Inflammatory macrophage treated with lipopolysaccharide for 4 hours (primary cell): ENCODE measurements at regions not wholly inside any gene's neighbourhood (a gene's known extent, or its start where the extent isn't known, plus 50 kb on each side); places are given as distances from the start of the nearest gene placed in this dataset.
"Not testable (repeated sequence)": the region's sequence is repeated elsewhere in the genome, so short reads cannot be mapped to it uniquely, and the experiment has no call there.

Source experiments
- DNase-seq: peaks from one replicate; pipeline ENCODE4 v3.0.0-alpha.2; 2020

DNA sequence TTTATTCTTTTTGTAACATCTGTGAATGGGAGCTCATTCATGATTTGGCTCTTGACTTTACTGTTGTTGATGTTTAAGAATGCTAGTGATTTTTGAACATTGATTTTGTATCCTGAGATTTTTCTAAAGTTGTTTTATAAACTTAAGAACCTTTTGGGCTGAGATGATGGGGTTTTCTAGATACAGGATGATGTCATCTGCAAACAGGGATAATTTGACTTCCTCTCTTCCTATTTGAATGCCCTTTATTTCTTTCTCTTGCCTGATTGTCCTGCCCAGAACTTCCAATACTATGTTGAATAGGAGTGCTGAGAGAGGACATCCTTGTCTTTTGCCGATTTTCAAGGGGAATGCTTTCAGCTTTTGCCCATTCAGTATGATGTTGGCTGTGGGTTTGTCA lies 445.1 kb upstream of the CFAP20DC start:
- not testable (repeated sequence) for DNase-seq

DNA sequence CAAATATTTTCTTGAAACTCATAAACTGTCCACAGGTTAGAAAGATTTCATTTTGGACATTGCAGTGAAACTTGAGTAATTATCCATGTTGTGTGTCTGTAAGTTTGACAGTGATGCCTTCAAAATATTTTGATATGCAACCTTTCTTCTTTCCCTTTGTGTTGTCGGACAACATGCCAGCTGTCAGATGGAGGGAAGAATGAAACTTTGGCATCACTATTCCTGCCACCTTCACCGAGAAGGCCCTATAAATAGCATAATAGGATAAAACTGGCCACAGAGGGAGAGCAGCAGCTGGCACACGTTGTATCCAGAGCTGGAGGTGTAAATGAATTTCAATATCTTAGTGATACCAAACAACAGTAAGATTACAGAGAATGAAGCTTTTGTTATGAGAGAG lies 436.7 kb upstream of the CFAP20DC start:
- no peak for DNase-seq

DNA sequence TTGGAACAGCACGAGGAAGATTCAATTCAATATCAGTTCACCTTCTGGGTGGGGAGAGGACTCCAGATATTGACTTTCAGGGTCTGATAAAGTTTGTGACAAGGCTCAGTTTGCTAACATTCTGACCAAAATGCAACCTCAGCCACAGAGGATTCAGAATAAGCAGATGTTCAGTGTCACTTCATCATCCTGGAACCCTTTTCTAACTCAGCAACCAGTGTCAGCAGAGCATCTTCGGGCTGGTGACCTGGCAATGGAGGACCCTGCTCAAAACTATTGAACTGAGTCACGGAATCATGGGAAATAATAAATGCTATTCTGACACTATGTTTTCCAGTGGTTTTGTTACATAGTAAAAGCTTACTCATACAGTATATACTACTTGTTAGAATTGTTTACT lies 433.4 kb upstream of the CFAP20DC start:
- no peak for DNase-seq

DNA sequence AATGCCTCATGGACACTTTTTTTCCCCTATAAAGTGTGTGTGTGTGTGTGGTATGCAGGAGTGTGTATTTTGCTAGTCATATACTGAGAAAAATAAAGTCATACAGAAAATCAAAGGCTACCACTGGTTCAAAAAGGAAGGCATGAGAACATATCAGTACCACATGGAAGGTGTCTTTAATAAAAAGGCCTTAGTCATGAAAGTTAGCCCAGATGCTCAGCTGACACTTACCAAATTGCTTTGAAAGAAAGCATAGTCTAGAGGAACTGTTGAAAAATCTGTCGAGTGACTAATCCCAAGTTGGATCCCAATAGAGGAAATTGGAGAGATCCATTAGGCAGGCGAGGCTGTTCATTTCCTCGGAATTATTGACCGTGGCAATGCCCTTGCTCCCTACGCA lies 432.9 kb upstream of the CFAP20DC start:
- DNase-seq: peak; percentile 33

DNA sequence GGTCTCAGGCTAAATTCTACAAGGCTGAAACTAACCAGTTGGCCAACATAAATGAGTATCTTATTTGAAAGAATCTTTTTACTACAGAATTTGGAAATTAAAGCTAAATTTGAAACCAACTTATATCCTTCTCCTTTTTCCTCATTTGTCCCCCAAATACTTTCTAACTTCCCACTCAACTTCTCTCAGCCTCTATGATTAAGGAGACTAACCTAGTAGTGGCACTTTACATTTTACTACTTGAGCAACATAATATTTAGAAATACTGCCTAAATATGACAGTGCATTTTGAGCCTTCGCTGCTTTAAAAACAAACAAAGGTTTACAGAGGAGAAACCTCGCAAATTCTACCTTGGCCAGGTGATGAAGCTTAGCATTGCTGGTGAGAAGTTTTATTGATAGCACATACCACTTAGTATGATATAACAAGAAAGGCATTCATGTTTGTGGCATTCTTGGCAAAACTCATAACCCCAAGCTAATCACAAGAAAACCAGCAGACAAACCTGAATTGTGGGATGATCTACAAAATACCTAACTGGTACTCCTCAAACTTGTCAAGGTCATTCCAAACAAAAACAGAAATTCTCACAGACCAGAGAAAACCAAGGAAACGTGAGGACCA lies 432.1 kb upstream of the CFAP20DC start:
- DNase-seq: peak; percentile 70

DNA sequence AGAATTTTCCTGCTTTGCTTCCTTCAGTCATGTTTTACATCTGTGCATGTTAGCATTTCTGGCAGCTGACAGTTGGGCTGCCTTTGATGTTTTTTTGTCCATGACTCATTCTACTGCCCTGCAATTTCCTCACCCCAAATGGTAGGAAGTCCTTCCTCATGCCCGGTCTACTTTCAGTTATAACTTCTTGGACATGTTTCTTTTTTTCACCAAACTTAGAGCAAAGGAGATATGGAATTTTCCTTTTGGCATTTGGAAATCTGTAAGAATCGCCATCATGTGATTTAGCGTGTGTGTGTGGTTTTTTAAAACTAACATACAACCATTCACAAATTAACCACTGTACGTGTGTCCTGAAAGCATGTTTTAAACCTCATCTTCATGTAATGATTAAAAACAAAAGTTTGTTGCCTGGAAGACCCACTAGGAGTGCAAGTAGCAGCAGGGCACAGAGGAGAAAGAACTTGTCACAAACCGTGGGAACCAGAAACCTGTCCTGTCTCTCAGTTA lies 430.7 kb upstream of the CFAP20DC start:
- DNase-seq: peak; percentile 77

DNA sequence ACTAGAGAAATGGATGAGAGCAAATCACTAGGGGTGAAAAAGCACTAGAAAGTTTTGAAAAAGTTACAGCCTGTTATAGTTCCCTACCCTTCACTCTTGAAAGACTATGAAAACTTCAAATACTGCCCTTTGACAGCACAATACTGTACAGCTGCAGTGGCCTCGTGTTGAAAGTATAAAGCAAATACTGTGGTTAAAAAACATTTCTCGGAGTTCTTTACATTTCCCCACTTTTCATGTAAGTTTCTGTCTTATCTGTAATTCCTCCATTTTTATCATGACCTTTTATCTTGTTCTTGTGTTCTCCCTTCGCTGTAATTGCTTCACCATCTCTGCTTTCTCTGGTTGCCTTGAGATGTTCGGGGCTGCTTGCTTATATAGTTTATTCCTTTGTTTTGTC lies 423.8 kb upstream of the CFAP20DC start:
- DNase-seq: no peak

DNA sequence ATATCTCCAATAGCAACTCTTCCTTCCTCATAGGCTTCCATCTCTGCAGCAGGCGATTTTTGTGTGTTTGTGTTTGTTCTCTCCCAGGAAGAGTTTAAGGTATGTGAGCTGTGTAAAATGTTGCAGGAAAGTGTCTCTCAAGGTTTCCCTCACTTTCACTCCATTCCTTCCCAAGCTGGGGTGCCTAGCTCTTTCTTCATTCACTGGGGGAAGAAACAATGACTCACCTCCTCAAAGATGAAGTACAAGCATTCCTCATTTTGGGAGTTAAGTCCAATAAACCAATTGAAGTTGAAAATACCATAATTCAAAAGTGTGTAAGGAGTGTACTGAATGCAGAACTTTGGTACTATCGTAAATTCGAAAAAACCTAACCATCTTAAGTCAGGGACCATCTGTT lies 422.7 kb upstream of the CFAP20DC start:
- DNase-seq: no peak

DNA sequence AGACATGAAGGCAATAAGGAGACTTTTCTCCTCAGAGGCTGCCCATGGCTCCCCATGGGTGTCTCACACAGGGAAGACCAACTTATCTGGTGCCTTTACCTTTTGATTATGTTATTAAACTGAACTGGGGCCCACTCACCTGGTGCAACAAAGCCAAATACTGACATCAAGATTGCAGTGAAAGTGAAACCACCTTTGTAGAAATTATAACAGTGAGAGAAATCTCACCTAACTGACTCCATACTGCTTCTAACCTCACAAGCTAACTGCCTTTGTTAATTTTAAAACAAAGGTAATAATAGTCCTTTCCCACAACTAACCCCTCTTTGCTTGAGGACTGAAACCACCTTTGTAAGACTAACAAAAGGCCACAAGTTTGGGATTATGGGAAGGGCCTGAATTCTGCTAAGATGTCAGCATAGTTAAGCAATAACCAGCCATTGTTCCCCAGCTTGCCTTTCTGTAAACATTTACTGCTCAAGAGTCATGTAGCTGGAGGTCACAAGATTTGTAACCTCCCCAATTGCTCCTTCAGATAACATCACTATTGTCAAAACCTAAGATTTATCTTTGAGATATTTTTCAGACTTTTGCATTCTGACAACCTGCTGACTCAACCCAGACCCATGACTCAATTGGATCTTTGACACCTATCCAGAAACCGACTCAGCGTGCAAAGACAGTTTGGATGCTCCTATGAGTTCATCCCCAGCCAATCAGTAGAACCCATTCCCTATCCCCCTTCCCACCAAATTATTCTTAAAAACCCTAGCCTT lies 420.3 kb upstream of the CFAP20DC start:
- no peak for DNase-seq

DNA sequence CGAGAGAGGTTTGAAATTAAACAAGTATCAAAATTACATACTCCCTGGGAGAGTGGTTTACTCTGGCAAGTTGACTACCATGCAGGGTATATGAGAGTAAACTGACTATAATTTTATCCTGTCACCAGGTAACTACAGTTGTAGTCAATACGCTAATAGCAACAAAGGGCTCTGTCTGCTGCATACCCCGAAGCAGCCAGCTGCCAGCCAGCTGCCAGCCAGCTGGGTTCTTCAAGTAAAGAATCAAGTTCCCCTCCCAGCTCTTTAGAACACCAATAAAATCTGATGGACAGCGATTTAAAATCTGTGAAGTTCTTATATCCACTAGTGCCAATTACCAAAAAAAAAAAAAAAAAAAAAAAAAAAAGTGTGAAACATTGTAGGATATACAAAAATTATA lies 417.7 kb upstream of the CFAP20DC start:
- no peak for DNase-seq

DNA sequence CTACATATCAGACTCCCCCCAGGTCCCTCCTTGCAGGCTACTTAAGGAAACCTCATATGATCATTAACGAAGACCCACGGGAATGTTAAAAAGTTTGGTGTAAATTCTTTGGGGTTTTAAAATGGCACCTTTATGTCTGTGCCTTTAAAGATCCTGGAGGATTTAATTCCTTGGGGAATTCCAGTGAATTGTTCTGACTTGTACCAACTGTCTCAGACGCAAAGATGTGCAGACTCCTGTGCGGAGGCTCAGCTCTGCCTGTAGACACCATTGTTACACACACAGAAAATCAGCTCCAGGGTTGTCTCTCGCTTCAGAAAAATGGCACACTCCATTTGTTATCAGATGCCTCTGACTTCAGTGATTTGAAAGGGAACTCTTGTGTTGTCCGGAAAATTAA lies 414.4 kb upstream of the CFAP20DC start:
- no peak for DNase-seq

DNA sequence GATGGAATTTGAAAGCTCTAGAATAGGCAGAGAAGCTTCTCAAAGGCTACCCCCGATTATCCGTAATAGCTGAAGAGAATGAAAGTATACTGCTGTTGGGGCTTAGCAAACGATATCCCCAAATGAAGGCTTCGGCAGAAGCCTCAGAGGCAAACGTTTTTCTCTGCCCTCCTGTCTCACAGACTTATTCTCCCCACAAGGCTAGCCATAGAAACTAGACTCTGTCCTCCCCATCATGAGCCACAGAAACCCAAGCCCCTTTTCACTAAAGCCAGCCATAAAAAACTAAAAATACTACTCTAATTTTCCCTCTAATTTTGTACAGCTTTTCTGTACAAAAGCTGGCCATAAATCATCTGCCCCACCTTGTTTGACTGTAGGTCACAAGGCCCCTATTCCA lies 413.4 kb upstream of the CFAP20DC start:
- DNase-seq: no peak

DNA sequence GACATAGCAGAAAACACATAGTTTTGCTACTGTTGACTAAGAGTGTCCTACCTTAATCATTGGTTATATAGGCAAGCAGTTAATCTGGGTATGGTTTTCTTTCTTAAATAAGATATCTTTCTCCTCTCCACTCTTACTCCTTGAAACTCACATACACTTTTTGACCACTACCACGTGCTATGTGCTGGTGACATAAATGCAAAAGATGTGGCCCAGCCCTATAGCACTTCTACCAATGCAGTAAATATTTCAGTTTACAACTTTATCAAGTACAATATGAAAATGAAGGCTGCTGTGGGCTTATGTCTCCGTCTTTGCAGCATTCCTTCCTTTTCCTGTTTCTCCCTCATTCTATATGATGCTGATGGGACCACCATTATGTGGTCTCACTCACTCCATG lies 410.2 kb upstream of the CFAP20DC start:
- DNase-seq: no peak

DNA sequence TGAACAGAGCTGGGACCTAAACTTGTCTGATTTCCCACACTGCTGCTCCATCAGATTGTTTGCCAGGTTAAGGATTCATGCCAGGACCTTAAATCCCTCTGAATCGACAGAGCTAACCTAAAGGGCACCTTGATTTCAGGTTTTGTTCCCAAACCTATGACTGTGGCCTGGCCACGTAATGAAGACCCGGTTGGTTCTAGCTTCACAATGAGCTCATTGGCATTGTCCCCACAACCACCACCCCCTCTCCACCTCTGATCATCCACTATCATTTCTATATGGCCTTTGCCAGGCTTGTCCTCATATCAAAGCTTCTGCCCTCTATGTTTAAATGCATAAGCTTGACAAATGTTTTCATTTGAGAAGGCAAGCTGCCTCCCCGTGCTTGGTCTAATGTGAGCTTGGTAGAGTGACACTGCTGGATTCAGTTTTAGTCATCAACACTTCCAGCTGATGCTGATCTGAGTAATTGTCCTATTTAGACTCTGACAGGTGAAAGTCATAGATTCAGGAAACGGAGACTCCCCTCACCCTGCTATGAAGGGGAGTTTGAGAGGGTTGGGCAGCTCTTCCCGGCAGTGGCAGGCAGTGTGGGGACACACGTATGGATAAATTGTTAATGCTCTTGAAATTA lies 407.1 kb upstream of the CFAP20DC start:
- DNase-seq: no peak

DNA sequence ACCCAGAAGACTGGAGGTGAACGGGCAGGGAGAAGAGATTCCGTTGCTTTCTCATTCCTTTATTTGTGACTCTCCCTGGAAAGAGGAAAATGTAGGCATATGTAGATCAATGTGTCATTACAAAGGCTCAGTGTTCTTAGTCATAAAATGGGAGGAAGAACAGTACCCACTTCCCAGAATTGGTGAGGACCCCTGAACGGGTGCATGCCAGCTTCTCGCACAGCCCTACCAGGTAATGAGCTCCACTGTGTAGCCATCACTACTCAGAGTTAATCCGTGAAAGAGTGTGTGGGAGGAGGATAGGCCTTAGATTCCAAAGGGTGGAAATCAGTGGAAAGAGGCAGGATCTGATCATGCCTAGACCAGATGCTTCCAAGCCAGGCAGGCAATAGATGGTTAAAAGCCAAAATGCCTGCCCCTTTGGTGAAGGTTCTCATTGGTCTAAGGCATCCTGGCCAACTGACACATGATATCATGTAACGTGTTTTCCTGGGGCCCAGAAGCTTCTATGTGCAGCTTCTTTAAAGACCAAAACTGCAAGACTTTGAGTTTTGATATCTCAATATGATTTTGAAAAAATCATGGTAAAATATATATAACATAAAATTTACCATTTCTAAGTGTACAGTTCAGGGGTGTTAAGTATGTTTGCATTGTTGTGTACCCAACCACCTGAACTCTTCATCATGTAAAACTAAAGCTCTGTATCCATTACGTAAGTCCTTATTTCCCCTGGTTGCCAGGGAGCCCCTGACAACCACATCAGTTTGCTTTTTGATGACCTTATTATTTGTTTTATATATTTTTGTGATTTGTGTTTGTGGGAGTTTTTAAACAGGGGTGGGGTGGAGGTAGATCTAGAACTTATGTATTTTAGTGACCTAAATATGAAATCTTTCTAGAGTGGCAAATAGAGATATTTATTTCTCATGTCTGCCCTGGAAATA lies 402.2 kb upstream of the CFAP20DC start:
- no peak for DNase-seq

DNA sequence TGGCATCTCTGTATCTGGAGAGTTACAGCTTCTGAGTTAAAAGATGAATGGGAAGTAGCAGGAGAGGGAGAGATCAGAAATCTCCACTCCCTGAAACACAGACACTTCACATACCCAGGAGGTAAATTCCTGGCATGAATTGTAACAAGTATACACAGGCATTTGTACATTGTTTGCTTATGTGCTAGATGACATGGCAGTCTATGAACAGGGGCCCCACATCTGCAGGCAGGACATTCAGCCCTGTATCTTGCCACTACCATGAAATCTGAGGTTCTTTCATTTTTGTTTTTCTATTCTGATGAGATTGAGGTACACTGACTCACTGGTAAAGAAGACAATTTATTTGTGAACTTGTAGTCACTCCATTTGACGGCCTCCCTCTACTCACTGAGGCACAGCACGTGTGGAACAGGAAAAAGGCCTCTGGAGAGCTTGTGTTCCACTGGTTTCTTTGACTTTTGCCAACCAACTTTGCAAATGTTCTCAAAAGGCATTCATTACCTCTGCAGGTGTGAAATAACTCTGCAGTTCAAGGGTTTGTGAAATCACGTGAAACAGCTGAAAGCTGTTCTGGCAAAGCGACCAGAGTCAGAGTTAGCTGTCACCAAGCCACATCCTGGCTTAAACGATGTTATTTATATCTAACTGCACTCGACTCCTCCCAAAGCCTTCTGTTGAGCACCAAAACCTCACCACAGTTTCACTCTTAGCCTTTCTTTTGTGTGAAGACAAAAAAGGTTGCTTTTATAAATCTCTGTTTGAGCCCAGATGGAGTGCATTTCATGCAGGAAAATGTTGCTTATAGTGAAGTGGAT lies 401.3 kb upstream of the CFAP20DC start:
- no peak for DNase-seq

DNA sequence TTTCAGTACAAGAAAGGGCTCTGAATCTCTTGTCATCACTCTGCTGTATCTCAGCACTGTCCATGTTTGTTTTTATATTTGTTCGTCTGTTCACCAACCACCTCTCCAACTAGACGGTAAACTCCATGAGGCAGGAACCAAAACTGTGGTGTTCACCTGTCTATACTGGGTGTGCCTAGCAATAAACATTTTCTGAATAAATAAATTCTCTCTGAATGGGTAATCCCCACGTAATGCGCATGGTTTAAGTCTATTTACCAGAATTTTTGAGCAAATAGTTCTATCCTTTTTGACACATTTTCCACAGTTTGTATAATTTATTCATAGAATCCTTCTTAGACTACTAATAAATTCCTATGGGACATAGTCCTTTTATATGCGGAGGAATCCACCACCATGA lies 400.6 kb upstream of the CFAP20DC start:
- no peak for DNase-seq

DNA sequence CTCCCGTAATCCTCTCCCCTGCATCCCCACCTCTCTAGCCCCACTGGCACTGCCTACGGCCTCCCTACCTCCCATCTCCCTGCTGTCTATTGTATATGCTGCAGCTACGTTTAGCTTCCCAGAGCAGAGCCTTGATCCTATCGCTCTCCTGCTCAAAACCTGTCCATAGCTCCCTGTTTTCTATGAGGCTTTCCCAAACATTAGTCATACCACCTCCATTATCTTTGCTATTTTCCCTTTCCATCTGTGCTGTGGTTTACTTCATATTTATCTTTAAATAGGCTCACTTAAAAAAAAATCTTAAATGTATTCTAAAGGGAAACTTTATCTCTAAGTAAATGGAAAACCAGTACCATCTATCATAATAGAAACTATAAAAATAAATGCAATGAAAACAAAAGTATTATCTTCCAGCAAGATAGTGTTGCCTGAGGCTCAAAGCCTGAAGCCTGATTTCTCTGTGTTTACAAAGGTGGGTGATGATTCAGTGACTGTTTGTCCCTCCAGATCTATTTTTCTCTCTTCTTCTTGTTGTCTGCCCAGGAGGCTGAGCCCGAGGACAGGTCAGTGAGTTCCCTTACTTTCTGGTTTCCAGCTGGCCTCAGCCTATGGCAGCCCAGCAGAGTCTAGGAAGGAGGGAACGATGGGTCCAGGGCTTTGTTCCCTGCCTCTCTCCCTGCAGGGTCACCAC lies 397.1 kb upstream of the CFAP20DC start:
- no peak for DNase-seq

DNA sequence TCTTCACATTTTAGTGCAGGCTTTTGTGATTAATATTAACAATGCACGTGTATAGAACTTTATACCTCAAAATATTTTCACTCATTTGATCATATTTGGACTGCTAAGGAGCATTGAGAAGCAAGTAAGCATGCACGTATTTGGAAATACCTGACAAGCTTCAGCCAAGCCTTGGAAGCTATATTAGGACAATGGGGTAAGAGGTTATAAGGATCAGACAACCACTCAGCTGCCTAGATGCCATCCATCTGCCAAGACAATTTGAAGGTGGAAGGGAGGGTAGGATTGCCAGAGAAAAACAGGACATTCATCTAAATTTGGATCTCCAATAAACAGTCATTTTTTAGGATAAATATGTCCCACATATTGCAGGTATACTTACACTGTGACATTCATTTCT lies 394.9 kb upstream of the CFAP20DC start:
- no peak for DNase-seq

DNA sequence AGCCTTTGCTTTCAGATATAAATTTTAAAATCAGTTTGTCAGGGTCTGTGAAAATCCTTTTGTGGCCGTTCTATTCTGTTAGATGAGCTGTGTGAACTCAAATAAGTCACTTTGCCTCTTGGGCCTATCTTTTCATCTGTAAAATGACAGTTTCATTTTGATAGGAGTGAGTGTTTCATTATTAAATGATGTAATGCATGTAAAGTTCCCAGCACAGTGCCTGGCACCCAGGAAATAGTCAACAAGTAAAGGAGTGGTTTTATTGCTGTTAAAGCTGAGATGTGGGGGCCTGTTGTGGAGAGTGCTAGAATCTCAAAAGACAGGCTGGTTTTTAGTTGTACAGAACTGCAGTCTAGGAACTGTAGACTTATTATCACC lies 394.5 kb upstream of the CFAP20DC start:
- DNase-seq: no peak

DNA sequence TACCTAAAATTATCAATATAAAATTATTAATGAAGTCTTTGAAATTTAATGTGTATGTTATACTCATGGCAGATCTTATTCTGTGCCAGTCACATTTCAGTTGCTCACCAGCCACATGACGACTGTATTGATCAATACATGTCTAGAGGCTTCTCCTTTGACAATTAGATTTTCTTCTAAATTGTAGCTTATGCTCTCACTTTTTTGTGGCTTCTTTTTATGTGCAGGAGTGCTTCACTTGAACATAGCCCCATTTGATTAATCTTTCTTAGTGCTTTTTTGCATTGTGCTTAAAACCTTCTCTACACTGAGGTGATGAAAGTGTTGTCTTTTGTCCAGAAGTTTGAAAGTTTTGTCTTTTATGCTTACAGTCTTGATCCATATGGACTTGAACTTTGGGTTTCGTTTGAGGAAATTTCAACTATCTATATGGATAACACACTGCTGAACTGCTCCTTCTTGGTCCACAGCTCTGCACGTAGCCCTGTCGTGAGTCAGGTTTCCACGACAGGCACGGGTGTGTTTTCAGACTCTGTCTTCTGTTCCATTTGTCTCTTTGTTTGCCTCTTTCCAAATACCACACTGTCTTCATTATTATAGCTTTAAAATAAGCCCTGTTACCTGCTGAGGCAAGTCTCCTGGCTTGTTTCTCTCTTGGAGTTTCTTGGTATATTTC lies 393.9 kb upstream of the CFAP20DC start:
- no peak for DNase-seq
